Activated T-cell treated with anti-CD3 and anti-CD28 coated beads for 1 hour (primary cell): ENCODE measurements at regions not wholly inside any gene's neighbourhood (a gene's known extent, or its start where the extent isn't known, plus 50 kb on each side); places are given as distances from the start of the nearest gene placed in this dataset.
"Not testable (repeated sequence)": the region's sequence is repeated elsewhere in the genome, so short reads cannot be mapped to it uniquely, and the experiment has no call there.

Experiments
- DNase-seq: peaks from one replicate; pipeline ENCODE4 v3.0.0-alpha.2; 2020; ENCODE audit warnings: low read depth

DNA sequence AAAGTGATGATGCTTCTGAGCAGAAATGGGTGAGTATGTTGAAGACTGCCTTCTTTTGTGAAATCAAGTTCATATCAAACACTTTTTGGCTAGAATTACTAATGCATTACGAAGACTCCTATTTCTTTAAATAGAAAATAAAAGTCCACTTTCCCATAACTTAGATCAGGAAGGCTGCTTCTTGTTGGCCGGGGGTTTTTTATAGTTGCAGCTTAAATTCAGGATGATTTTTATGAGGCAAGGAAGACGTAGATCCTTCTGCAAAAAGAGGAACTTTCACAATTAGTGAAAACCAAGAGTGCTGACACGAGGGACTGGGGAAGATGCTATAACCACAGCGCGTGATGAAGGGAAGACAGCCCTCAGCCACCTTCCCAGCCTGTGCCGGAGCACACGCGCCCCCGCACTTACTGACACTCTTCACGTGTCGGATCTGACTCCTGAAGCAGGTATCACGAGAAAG is 206.1 kb upstream of the PRDM1 start:
- no peak for DNase-seq

DNA sequence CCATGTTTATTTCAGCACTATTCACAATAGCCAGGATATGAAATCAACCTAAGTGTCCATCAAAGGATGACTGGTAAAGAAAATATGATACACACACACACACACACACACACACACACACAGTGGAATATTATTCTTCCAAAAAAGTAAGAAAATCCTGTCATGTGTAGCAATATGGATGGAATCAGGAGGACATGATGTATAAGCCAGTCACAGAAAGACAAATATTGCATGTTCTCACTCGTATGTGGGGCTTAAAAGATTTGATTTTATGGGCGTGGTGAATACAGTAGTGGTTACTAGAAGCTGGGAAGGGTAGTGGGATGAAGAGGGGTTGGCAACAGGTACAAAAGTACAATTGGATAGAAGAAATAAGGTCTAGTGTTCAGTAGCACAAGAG is 207.0 kb upstream of the PRDM1 start:
- DNase-seq: no peak

DNA sequence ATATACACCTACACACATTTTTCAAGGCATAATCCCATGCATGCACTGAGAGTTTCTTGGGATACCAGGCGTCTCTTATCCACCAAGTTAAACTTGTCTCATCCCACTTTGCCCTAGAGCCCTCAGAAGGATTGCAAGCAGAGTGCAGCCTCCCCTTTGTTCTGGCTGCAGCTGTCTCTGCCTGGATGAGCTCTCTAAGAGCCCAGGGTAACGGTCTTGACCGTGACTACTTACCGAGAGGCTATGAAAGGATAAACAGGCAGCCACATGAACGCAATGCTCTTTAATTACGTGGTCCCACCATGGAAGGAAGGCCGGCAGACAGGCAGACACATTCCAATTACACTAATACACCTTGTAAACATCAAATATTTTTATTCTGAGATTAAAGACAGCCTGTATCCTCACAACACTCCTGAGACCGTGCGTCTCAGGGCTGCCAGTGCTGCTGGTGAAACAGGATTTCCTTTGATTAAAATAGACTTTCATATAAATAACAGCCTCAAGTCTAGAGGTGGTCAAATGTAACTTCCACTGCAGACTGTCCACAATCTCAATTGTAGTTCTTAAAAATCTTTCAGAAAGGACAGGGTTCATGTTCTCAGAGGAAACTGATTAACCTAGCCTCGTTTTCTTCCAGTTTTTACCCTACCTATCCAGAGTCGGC is 210.0 kb upstream of the PRDM1 start:
- no peak for DNase-seq

DNA sequence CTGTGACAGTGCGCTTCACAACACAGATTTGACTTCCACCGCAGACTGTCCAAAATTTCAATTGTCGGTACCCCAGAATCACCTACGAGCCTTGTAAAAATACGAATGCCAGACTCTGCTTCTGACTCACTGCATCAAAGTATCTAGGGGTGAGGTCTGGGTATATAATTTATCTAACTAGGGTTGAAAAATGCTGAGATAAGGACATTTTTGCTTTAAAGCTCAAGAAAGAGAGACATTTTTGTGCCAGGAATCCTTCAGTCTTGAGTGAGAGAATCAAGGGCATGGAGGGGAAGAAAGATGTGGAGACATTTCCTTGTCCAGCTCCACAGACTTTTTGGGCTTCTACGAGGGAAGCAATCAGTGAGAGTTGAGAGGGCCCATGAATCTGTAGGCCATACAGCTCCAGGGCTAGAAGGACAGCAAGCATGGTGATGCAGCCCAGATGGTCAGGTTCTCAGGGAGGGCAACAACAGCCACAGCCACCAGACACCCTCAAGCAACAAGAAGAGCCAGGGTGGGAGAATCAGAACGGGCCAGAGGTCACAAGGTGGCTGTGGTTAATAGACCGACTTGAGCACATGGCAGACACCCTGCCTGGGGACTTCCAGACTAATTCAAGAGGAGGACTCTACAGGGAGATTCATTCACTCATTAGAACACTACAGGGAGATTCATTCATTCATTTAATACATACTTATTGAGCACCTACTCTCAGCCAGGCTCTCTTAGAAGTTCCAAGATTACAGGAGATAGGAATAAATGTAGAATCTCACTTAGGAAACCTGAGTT is 211.1 kb upstream of the PRDM1 start:
- DNase-seq: no peak

DNA sequence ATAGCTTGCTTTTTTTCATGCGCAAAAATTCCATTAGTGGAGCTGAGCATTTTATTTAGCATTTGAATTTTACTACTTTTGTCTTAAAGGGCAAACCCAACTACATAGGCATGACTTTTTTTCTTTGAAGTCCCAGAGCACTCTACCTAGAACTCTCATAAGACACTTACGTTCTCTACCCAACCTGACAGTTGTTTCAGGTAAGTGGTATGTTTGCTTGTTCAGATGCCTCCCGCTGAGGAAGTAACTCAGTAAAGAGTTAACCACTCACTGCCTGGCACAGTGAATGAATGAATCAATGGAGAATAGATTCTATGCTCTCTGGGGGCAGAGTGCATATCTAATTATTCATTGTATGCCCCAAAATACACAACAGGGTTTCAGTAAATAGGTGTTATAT is 212.3 kb upstream of the PRDM1 start:
- DNase-seq: no peak

DNA sequence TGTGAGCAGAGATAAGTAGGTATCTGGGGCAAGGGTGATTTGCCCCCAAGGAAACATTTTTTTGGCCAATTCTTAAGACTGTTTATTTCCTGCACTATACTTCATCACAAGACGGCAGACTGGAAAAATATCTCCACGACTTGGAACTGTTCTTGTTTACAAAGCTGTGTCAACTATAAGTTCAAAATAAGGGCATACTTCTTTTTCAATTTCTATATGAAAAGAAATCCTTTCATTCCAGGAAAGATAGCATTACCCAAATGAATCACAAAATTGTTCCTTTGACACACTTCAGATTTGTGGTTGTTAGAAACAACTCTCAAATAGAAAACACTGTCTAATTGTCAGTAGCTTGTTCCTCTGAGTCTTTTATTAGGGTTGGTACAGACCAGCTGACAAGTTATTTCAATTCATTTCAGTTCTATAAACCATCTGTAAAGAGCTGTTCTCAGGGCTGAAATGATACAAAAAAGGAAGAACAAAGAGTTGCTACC is 212.9 kb upstream of the PRDM1 start:
- DNase-seq: no peak

DNA sequence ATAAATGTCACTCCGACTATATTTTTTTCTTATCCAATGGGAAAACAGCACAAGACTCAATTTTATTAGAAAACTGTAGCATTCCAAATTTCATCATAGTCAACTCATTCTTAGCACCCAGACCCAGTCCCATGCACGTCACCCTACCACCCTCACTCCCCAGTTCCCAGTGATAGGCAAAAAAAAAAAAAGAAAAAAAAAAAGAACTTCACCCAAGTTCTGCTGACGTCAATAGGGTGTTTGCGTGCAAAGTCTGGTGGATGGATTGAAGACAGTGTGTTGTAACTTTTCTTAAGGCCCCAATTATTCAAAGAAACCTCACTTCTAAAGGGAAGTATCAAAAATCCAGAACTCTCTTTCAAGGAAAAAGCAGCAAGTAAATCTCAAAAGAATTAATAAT is 213.9 kb upstream of the PRDM1 start:
- no peak for DNase-seq

DNA sequence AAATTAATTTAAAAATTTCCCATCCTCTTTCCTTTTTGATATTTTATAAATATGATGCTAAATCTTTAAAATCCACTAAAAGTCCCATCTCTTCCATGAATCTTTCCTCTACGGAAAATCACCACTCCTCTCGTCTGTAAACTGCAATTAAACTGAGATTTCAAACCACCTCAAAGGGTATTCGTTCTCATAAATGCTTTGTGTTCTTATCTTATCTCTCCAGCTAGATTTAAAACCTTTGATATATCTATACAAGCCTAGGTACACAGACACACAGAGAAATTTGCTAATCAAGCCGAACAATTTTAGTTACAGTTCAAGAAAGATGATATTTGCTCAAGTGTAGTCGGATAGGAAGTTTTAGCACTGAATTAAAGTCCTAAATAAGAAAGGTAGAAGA is 214.6 kb upstream of the PRDM1 start:
- no peak for DNase-seq

DNA sequence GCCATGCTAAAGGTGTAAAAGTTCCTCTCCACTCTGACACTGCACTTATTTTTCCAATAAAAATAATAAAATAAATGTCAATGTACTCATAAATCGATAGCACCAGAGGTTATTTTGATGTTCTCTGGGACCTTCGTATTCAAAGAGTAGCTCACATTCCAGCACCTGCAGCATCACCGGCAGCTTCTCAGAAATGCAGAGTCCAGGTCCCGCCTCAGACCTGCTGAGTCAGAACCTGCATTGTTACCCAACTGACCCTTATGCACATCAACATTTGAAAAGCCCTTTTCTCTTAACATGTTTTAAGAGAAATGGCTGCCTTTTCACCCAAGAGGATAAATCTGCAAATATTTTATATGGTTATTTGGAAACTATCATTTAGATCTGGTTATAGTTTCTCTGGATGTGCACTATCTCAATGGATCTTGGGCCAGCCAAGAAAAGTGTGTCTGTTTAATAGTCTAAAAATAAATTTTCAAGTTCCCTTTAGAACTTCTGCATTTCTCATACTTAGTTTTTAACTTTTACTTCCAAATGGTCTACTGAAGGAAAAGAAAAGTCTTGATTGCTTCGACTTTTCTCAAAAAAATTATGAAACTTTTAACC is 216.2 kb upstream of the PRDM1 start:
- DNase-seq: no peak

DNA sequence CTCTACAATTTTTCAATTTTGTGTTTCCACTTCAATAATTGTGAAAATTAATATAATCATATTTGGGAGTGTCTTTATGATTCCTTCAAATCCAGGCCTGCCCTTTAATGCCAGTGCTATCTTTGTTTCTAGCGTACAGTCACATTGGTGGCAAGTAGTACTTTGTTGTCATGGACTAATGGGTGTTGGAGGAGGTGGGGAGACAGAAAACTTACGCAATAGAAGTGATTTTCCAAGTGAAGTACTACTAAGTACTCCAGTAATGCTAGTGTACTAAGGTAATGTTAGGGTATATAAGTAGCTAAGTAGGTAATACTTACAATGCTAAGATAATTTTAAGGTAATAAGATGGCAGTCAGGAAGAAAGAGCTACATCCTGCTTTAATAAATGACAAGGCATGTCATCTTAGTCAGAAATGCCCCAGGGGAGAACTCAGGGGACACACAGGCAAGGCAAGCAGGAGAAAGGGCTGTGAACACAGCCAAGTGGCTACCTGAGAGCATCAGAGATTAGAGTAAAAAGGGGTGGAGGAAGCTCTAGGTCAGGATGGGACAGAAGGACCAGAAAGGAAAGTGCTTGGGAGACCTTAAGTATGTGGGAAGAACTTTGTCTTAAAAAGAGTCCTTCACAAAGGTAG is 217.2 kb upstream of the PRDM1 start:
- no peak for DNase-seq

DNA sequence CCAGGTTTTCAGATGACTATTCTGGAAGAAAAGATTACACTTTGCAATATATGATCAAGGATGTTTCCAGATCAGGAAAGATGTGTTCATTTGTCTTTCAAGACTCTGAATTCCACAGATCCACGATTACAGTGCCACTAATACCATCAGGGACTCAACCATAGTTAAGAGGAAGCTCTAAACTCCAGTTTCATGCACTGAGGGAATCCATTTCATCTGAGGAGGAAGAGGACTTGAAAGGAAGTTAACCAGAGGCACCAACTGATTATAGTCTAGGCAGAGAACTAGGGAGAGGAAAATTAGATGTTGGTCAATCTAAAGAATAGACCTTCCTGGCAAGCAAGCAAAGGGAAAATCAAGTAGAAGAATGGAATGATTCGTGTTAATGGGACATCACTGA is 218.3 kb upstream of the PRDM1 start:
- no peak for DNase-seq

DNA sequence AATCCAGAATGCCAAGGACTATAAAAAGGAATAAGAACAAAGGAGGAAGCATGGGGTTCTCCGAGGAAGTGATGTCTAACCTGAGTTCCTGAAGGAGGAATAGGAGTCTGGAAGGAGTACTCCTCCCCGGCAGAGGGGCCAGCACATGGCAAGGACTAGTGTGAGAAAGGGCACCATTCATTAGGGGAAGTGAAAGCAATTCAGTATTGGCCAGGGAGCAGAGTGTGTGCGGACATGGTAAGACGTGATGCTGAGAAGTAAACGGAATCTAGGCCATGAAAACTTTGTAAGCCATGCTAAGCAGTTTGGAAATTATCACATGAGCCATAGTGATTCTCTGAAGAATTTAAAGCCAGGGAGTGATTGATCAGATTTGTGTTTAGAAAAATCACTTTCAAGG is 218.9 kb upstream of the PRDM1 start:
- DNase-seq: no peak

DNA sequence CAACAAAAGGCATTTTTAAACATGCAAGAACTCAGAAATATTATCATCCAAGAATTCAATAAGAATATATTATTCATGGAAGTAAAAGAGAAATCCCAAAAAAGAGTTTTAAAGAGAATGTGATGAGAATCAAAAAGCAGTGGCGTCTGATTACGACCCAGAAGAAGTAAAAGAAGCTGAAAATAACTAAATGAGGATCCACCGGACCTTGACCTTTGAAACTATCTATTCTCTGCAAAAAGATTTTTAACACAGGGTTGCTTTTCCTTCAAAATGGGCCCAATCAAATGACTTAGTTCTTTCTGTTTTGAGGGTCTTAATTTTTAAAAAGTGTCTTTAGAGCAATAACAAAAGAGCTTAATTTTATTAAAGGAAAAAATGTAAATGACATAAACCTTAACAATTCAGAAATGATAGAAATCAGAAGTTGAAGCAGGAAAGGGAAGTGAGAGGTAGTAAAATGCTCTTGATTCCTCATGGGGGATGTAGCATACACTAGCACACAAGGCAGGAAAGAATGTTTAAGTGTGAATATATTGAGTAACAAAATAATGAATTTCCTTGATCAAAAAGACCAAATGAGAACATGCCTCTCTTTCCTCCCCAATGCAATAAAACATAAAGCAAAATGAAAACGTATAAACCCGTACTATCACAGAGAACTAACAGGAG is 223.1 kb upstream of the PRDM1 start:
- DNase-seq: no peak

DNA sequence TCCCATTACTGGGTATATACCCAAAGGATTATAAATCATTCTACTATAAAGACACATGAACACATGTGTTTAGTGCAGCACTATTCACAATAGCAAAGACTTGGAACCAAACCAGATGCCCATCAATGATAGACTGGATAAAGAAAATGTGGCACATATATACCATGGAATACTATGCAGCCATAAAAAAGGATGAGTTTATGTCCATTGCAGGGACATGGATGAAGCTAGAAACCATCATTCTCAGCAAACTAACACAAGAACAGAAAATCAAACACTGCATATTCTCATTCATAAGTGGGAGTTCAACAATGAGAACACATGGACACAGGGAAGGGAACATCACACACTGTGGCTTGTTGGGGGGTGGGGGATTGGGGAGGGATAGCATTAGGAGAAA is 225.2 kb upstream of the PRDM1 start:
- not testable (repeated sequence) for DNase-seq

DNA sequence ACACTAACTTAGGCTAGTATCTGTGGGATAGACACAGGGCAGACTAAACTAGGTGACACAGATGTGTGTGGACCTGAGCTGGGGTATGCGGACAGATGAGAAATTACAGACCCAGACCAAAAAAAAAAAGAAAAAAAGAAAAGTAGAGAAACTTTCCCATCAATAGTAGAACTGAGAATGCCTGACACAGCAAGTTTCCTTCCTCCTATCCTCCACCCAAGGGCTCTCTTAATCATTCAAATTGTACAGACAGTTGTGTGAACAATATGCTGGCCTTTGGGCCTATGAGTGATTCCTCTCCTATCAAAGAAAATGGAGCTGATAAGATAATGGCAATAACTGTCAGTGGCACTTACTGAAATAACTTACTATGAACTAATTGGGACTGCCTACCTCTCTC is 226.7 kb upstream of the PRDM1 start:
- no peak for DNase-seq

DNA sequence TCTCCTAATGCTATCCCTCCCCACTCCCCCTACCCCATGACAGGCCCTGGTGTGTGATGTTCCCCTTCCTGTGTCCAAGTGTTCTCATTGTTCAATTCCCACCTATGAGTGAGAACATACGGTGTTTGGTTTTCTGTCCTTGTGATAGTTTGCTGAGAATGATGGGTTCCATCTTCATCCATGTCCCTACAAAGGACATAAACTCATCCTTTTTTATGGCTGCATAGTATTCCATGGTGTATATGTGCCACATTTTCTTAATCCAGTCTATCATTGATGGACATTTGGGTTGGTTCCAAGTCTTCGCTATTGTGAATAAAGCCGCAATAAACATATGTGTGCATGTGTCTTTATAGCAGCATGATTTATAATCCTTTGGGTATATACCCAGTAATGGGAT is 227.5 kb upstream of the PRDM1 start:
- DNase-seq: not testable (repeated sequence)

DNA sequence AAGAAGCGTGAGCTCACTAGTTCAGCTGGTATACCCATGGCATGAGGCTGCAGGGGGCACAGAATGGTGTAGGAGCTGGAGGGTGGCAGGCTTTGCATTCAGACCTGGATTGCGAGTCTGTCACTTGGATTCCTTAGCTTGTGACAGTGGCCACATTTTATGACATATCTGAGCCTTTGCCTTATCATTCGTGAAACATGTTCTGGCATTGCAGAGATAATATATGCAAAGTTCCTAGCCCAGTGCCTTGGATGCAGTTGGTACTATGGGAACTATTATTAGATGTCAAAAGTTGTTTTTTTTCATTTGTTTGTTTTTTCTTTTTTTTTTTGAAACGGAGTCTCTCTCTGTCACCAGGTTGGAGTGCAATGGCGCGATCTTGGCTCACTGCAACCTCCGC is 230.7 kb upstream of the PRDM1 start:
- no peak for DNase-seq

DNA sequence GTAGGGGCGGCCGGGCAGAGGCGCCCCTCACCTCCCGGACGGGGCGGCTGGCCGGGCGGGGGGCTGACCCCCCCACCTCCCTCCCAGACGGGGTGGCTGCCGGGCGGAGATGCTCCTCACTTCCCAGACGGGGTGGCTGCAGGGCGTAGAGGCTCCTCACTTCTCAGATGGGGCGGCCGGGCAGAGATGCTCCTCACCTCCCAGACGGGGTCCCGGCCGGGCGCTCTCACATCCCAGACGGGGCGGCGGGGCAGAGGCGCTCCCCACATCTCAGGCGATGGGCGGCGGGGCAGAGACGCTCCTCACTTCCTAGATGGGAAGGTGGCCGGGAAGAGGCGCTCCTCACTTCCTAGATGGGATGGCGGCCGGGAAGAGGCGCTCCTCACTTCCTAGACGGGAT is 232.2 kb upstream of the PRDM1 start:
- not testable (repeated sequence) for DNase-seq

DNA sequence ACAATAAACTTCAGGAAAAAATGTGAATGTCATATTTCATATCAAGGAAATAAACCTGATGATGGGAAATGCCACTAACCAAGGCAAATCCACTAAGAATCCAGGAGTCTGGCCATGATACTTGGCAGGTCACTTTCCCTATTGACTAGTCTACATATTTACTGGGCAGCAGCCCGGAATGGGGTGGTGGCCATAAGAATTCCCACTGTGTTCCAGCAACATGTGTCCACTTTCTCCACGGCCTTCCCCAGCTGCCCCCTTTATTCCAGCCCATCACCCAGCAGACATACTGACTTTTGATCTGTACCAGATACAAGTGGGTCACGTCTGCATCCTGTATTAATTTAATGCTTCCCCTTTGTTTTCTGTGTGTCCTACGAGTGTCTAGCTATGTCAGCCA is 234.5 kb upstream of the PRDM1 start:
- no peak for DNase-seq

DNA sequence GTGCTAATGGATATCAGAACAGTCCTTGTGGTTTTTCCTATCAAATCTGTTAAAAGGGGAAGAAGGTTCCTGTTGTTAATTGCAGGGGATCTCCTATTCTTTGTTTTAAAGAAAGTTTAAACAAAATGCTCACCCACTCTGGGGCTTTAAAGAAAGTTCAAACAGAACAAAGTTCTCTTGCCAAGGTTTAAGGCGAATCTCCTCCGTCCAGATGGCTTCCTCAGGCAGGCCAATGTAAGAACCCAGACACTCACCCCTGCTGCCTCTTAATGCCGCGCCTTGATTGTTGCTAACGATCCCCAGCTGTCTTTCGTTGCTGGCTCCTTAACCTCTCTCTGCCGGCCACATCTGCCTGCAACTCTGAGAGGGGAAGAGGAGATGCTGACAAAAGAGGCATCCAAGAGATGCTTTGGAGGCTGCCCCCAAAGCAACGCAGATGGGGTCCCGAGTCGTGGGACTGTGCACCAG is 235.0 kb upstream of the PRDM1 start:
- no peak for DNase-seq

DNA sequence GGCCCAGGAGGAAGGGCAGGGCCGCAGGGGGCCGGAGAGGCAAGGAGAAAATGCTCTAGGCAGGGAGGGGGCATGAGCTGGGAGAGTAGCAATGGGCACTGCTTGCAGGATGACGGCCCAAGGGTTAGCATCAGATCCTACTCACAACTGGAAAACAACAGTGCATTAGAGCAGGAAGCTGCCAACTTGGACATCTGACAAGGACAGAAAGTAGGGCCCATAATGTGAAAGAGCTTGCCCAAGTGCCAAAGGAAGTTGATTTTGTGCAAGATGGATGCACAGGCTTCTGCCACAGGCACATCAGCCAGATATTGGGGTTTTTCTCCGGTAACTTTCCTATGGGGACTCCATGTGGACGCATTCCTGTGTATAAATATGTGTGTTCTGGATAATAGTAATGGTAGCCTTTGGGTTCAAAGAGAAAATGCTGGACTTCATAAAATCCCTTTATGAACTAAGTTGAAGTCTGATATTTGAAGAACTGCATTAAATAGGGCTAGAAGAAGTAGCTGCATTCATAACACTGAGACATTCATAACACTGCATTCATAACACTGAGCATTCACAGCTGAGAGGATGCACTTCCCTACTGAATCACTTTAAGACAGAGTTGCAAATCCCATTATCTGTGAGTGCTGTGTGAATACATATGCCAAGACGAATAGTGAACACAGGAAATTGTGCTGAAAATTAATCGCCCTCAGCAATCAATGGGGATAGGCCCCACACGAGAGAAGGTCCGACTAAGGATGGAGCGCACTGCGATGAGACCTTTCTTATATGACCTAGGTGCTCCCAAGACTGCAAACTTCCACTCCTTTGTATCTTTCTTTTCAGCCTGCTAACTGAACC is 235.6 kb upstream of the PRDM1 start:
- DNase-seq: no peak
